Astrocyte of the hippocampus (primary cell): ENCODE measurements at regions not wholly inside any gene's neighbourhood (a gene's known extent, or its start where the extent isn't known, plus 50 kb on each side); places are given as distances from the start of the nearest gene placed in this dataset.
"Not testable (repeated sequence)": the region's sequence is repeated elsewhere in the genome, so short reads cannot be mapped to it uniquely, and the experiment has no call there.

Source experiments
- DNase-seq: peaks from one replicate; pipeline ENCODE4 v3.0.0; 2011; ENCODE audit warnings: low read depth, low spot score

- DNase-seq: no peak
Observed at GRCh38 chr6:122154912-122155575, 244.4 kb upstream of the HSF2 start.

- no peak for DNase-seq
Observed at GRCh38 chr6:122161136-122161535, 238.3 kb upstream of the HSF2 start.

- no peak for DNase-seq
Observed at GRCh38 chr6:122165014-122165413, 234.4 kb upstream of the HSF2 start.

GRCh38 chr6:122170274-122170673 lies 229.2 kb upstream of the HSF2 start:
- no peak for DNase-seq

GRCh38 chr6:122178988-122179387 lies 220.5 kb upstream of the HSF2 start:
- DNase-seq: no peak

- peak; percentile 22 for DNase-seq
Observed at GRCh38 chr6:122180132-122180531, 219.3 kb upstream of the HSF2 start.

GRCh38 chr6:122182061-122182460 lies 217.4 kb upstream of the HSF2 start:
- DNase-seq: no peak

- peak; percentile 53 for DNase-seq
Observed at GRCh38 chr6:122184401-122184827, 215.0 kb upstream of the HSF2 start.

GRCh38 chr6:122185458-122185857 lies 214.0 kb upstream of the HSF2 start:
- not testable (repeated sequence) for DNase-seq

- DNase-seq: no peak
Observed at GRCh38 chr6:122187186-122187585, 212.3 kb upstream of the HSF2 start.

GRCh38 chr6:122198922-122199321 lies 200.5 kb upstream of the HSF2 start:
- DNase-seq: no peak

- DNase-seq: peak; percentile 43
Observed at GRCh38 chr6:122200440-122200839, 199.0 kb upstream of the HSF2 start.

GRCh38 chr6:122202576-122203137 lies 196.8 kb upstream of the HSF2 start:
- DNase-seq: peak; percentile 41

- DNase-seq: no peak
Observed at GRCh38 chr6:122207061-122207460, 192.4 kb upstream of the HSF2 start.

GRCh38 chr6:122207794-122208193 lies 191.7 kb upstream of the HSF2 start:
- DNase-seq: peak; percentile 60

GRCh38 chr6:122214605-122215318 lies 184.7 kb upstream of the HSF2 start:
- no peak for DNase-seq

- no peak for DNase-seq
Observed at GRCh38 chr6:122220254-122220653, 179.2 kb upstream of the HSF2 start.

GRCh38 chr6:122222761-122223160 lies 176.7 kb upstream of the HSF2 start:
- no peak for DNase-seq

GRCh38 chr6:122223251-122223650 lies 176.2 kb upstream of the HSF2 start:
- DNase-seq: no peak

- DNase-seq: no peak
Observed at GRCh38 chr6:122238861-122239260, 160.6 kb upstream of the HSF2 start.

GRCh38 chr6:122246906-122247658 lies 152.4 kb upstream of the HSF2 start:
- DNase-seq: no peak

GRCh38 chr6:122248001-122248669 lies 151.3 kb upstream of the HSF2 start:
- no peak for DNase-seq
